Activated naive CD4-positive, alpha-beta T cell treated with anti-CD3 and anti-CD28 coated beads for 36 hours (primary cell): ENCODE measurements at regions not wholly inside any gene's neighbourhood (a gene's known extent, or its start where the extent isn't known, plus 50 kb on each side); places are given as distances from the start of the nearest gene placed in this dataset.

Experiments
- CTCF ChIA-PET: fragments of 350-600 bp; sonication (Branson Sonifier 250); formaldehyde crosslinking; loops from one replicate; lab custom pipeline; 2021; ENCODE audit warnings: antibody characterized with exemption; lab: Charles Lee
- DNase-seq: peaks from one replicate; pipeline ENCODE4 v3.0.0-alpha.2; 2020
- H3K27ac Mint-ChIP-seq: one replicate; pipeline ENCODE4 v1.8.0; 2021; ENCODE audit warnings: mild to moderate bottlenecking, mixed read lengths
- H3K27me3 Mint-ChIP-seq: one replicate; pipeline ENCODE4 v1.8.0; 2021; ENCODE audit warnings: low read depth, mixed read lengths
- H3K36me3 Mint-ChIP-seq: one replicate; pipeline ENCODE4 v1.8.0; 2021; ENCODE audit warnings: low read depth, mixed read lengths
- H3K4me1 Mint-ChIP-seq: one replicate; pipeline ENCODE4 v1.8.0; 2021; ENCODE audit warnings: low read depth, mixed read lengths
- H3K4me3 Mint-ChIP-seq: one replicate; pipeline ENCODE4 v1.8.0; 2021; ENCODE audit warnings: mild to moderate bottlenecking, moderate library complexity, mixed read lengths
- H3K9me3 Mint-ChIP-seq: one replicate; pipeline ENCODE4 v1.8.0; 2021; ENCODE audit warnings: mixed read lengths
- intact Hi-C: fragments of 100-400 bp; cut with micrococcal nuclease; formaldehyde crosslinking; loops from one replicate; pipeline ENCODE4 v1.15.1; 2023

- CTCF ChIA-PET, result no interaction called here
- no peak overlapping the region for H3K27ac Mint-ChIP-seq
- no peak for DNase-seq
Measured at GRCh38 chr2:145655165-145655765, 1135.3 kb upstream of the ZEB2 start.

GRCh38 chr2:145654746-145655145 is 1134.8 kb upstream of the ZEB2 start:
- no peak for DNase-seq
- intact Hi-C loops, result no loop called here
- Mint-ChIP-seq H3K27ac (no peak overlapping the region), H3K9me3 (peaks cover 6% of the 10 kb centered on the region), H3K4me1 (no peaks in the 10 kb centered on the region), H3K4me3 (no peak overlapping the region), H3K36me3 (no peaks in the 10 kb centered on the region), H3K27me3 (no peaks in the 10 kb centered on the region)
- CTCF ChIA-PET, result no interaction called here

More at GRCh38 chr2:145655165-145655765, 1135.3 kb upstream of the ZEB2 start:
- H3K36me3 Mint-ChIP-seq, result no peaks in the 10 kb centered on the region
- no peaks in the 10 kb centered on the region for H3K4me1 Mint-ChIP-seq
- H3K4me3 Mint-ChIP-seq, result no peak overlapping the region
- H3K9me3 Mint-ChIP-seq, result peaks cover 3% of the 10 kb centered on the region
- intact Hi-C loops, result no loop called here
- H3K27me3 Mint-ChIP-seq, result no peaks in the 10 kb centered on the region

- no peak for DNase-seq
- CTCF ChIA-PET, result no interaction called here
- H3K36me3 Mint-ChIP-seq, result no peaks in the 10 kb centered on the region
- intact Hi-C loops, result no loop called here
- peaks cover 6% of the 10 kb centered on the region for H3K9me3 Mint-ChIP-seq
- no peak overlapping the region for H3K4me3 Mint-ChIP-seq
- no peaks in the 10 kb centered on the region for H3K4me1 Mint-ChIP-seq
- H3K27ac Mint-ChIP-seq, result no peak overlapping the region
- no peaks in the 10 kb centered on the region for H3K27me3 Mint-ChIP-seq
Measured at GRCh38 chr2:145654156-145654555, 1134.2 kb upstream of the ZEB2 start.

- CTCF ChIA-PET, result no interaction called here
- Mint-ChIP-seq H3K27me3 (no peaks in the 10 kb centered on the region), H3K4me3 (no peak overlapping the region), H3K9me3 (peaks cover 6% of the 10 kb centered on the region), H3K4me1 (no peaks in the 10 kb centered on the region), H3K36me3 (no peaks in the 10 kb centered on the region), H3K27ac (no peak overlapping the region)
- no peak for DNase-seq
- intact Hi-C loops, result no loop called here
Measured at GRCh38 chr2:145653553-145653952, 1133.6 kb upstream of the ZEB2 start.

- no peak for DNase-seq
- CTCF ChIA-PET, result no interaction called here
Measured at GRCh38 chr2:145652571-145653545, 1132.9 kb upstream of the ZEB2 start.

GRCh38 chr2:145652036-145652435 is 1132.1 kb upstream of the ZEB2 start:
- CTCF ChIA-PET, result no interaction called here
- Mint-ChIP-seq H3K4me1 (no peaks in the 10 kb centered on the region), H3K27me3 (no peaks in the 10 kb centered on the region), H3K36me3 (no peaks in the 10 kb centered on the region), H3K9me3 (peaks cover 6% of the 10 kb centered on the region), H3K4me3 (no peak overlapping the region), H3K27ac (no peak overlapping the region)
- DNase-seq, result no peak
- intact Hi-C loops, result no loop called here

More at GRCh38 chr2:145652571-145653545, 1132.9 kb upstream of the ZEB2 start:
- H3K9me3 Mint-ChIP-seq, result peaks cover 6% of the 10 kb centered on the region
- no peaks in the 10 kb centered on the region for H3K36me3 Mint-ChIP-seq
- no peak overlapping the region for H3K27ac Mint-ChIP-seq
- no peak overlapping the region for H3K4me3 Mint-ChIP-seq
- no peaks in the 10 kb centered on the region for H3K4me1 Mint-ChIP-seq
- H3K27me3 Mint-ChIP-seq, result no peaks in the 10 kb centered on the region
- intact Hi-C loops, result no loop called here

- no peaks in the 10 kb centered on the region for H3K4me1 Mint-ChIP-seq
- no peaks in the 10 kb centered on the region for H3K27me3 Mint-ChIP-seq
- no peaks in the 10 kb centered on the region for H3K36me3 Mint-ChIP-seq
- CTCF ChIA-PET, result no interaction called here
- no peak for DNase-seq
- intact Hi-C loops, result no loop called here
- H3K9me3 Mint-ChIP-seq, result peaks cover 6% of the 10 kb centered on the region
- H3K27ac Mint-ChIP-seq, result no peak overlapping the region
- H3K4me3 Mint-ChIP-seq, result no peak overlapping the region
Measured at GRCh38 chr2:145650226-145650625, 1130.3 kb upstream of the ZEB2 start.

GRCh38 chr2:145649061-145649460 is 1129.1 kb upstream of the ZEB2 start:
- no peaks in the 10 kb centered on the region for H3K27me3 Mint-ChIP-seq
- no peaks in the 10 kb centered on the region for H3K36me3 Mint-ChIP-seq
- intact Hi-C loops, result no loop called here
- no peak overlapping the region for H3K4me3 Mint-ChIP-seq
- CTCF ChIA-PET, result no interaction called here
- peaks cover 6% of the 10 kb centered on the region for H3K9me3 Mint-ChIP-seq
- DNase-seq, result no peak
- H3K27ac Mint-ChIP-seq, result no peak overlapping the region
- no peaks in the 10 kb centered on the region for H3K4me1 Mint-ChIP-seq

GRCh38 chr2:145644820-145645302 is 1124.9 kb upstream of the ZEB2 start:
- CTCF ChIA-PET, result no interaction called here
- Mint-ChIP-seq H3K4me3 (no peak overlapping the region), H3K36me3 (no peaks in the 10 kb centered on the region), H3K27ac (no peak overlapping the region), H3K27me3 (no peaks in the 10 kb centered on the region), H3K9me3 (no peaks in the 10 kb centered on the region), H3K4me1 (no peaks in the 10 kb centered on the region)
- no peak for DNase-seq
- intact Hi-C loops, result no loop called here

- no peaks in the 10 kb centered on the region for H3K36me3 Mint-ChIP-seq
- H3K4me3 Mint-ChIP-seq, result no peak overlapping the region
- intact Hi-C loops, result no loop called here
- no peaks in the 10 kb centered on the region for H3K9me3 Mint-ChIP-seq
- CTCF ChIA-PET, result no interaction called here
- H3K4me1 Mint-ChIP-seq, result no peaks in the 10 kb centered on the region
- no peak overlapping the region for H3K27ac Mint-ChIP-seq
- H3K27me3 Mint-ChIP-seq, result no peaks in the 10 kb centered on the region
- no peak for DNase-seq
Measured at GRCh38 chr2:145638675-145639074, 1118.8 kb upstream of the ZEB2 start.

- Mint-ChIP-seq H3K27ac (no peak overlapping the region), H3K27me3 (no peaks in the 10 kb centered on the region), H3K4me1 (no peaks in the 10 kb centered on the region), H3K4me3 (no peak overlapping the region), H3K9me3 (peaks cover 2% of the 10 kb centered on the region), H3K36me3 (no peaks in the 10 kb centered on the region)
- CTCF ChIA-PET, result no interaction called here
- DNase-seq, result no peak
- intact Hi-C loops, result no loop called here
Measured at GRCh38 chr2:145635706-145636427, 1115.9 kb upstream of the ZEB2 start.

- CTCF ChIA-PET, result no interaction called here
- DNase-seq, result no peak
- no peaks in the 10 kb centered on the region for H3K4me1 Mint-ChIP-seq
- peaks cover 2% of the 10 kb centered on the region for H3K9me3 Mint-ChIP-seq
- no peaks in the 10 kb centered on the region for H3K27me3 Mint-ChIP-seq
- no peak overlapping the region for H3K27ac Mint-ChIP-seq
- intact Hi-C loops, result no loop called here
- H3K36me3 Mint-ChIP-seq, result no peaks in the 10 kb centered on the region
- no peak overlapping the region for H3K4me3 Mint-ChIP-seq
Measured at GRCh38 chr2:145631561-145631960, 1111.6 kb upstream of the ZEB2 start.
